T-cell (primary cell): ENCODE measurements at regions not wholly inside any gene's neighbourhood (a gene's known extent, or its start where the extent isn't known, plus 50 kb on each side); places are given as distances from the start of the nearest gene placed in this dataset.
"Not testable (repeated sequence)": the region's sequence is repeated elsewhere in the genome, so short reads cannot be mapped to it uniquely, and the experiment has no call there.

ENCODE experiments used
- ATAC-seq, 4 experiments: fragments of 200-7000 bp in 3 of 4; fragments of 150-1000 bp in 1 of 4; cut with Tn5 transposase; replicated peaks in 1 of 4; 1 replicate in 3 of 4; 2 replicates in 1 of 4; pipeline ENCODE4 v1.10.0; 2021; ENCODE audit warnings: moderate library complexity in 3 of 4, mild to moderate bottlenecking in 2 of 4, moderate number of reproducible peaks in 1 of 4
- CTCF ChIA-PET, 2 donors: fragments of 300-600 bp; sonication (Branson Sonifier 250); formaldehyde crosslinking; loops; one replicate each; lab custom pipeline; 2022; ENCODE audit warnings: antibody characterized with exemption in 2 of 2; lab: Charles Lee
- POLR2A ChIA-PET, 2 donors: fragments of 300-600 bp; sonication (Branson Sonifier 250); formaldehyde crosslinking; loops; one replicate each; lab custom pipeline; 2022; ENCODE audit warnings: antibody characterized with exemption in 2 of 2; lab: Charles Lee
- DNase-seq, 35 experiments: peaks; one replicate each; pipeline versions ENCODE4 v3.0.0 to v3.0.0-alpha.2; 2013 to 2023
- H3K27ac ChIP-seq: one replicate; pipeline ENCODE4 v1.5.1; 2013; ENCODE audit warnings: low read length
- H3K27me3 ChIP-seq, 2 experiments: replicated peaks in 1 of 2; 1 replicate in 1 of 2; 2 replicates in 1 of 2; pipeline versions ENCODE4 v1.6.1 to v1.7.0; 2013; ENCODE audit warnings: low read length in 1 of 2, mixed read lengths in 1 of 2; ENCODE audit not compliant: control insufficient read depth in 2 of 2, insufficient read depth in 2 of 2; ENCODE audit errors: extremely low read depth in 1 of 2
- H3K36me3 ChIP-seq, 2 donors: 1 replicate in 1 of 2; 2 replicates in 1 of 2; pipeline versions ENCODE4 v1.6.1 to v1.7.0; 2013; ENCODE audit warnings: low read length in 1 of 2; ENCODE audit not compliant: control insufficient read depth in 2 of 2, insufficient read depth in 1 of 2; ENCODE audit errors: extremely low read depth in 1 of 2
- H3K4me1 ChIP-seq, 2 experiments: 1 replicate in 1 of 2; 2 replicates in 1 of 2; pipeline versions ENCODE4 v1.6.1 to v1.7.0; 2013; ENCODE audit warnings: low read length in 2 of 2, mixed read lengths in 1 of 2; ENCODE audit not compliant: insufficient read depth in 2 of 2, control insufficient read depth in 1 of 2; ENCODE audit errors: extremely low read depth in 1 of 2
- H3K4me3 ChIP-seq, 2 donors: 1 replicate in 1 of 2; 2 replicates in 1 of 2; pipeline versions ENCODE4 v1.5.1 to v1.7.0; 2013; ENCODE audit warnings: mild to moderate bottlenecking in 2 of 2, low read length in 1 of 2, moderate library complexity in 1 of 2; ENCODE audit not compliant: control insufficient read depth in 1 of 2; ENCODE audit errors: extremely low read depth in 1 of 2
- H3K9me3 ChIP-seq: 2 replicates; pipeline ENCODE4 v1.7.0; 2013
- H3K27ac Mint-ChIP-seq, 2 donors: one replicate each; pipeline ENCODE4 v1.8.0; 2020 to 2021; ENCODE audit warnings: mild to moderate bottlenecking in 2 of 2, mixed read lengths in 2 of 2
- H3K27me3 Mint-ChIP-seq, 2 donors: one replicate each; pipeline ENCODE4 v1.8.0; 2021 to 2022; ENCODE audit warnings: mixed read lengths in 2 of 2
- H3K36me3 Mint-ChIP-seq: one replicate; pipeline ENCODE4 v1.8.0; 2021; ENCODE audit warnings: mixed read lengths
- H3K4me1 Mint-ChIP-seq, 3 donors: one replicate each; pipeline ENCODE4 v1.8.0; 2020 to 2022; ENCODE audit warnings: mixed read lengths in 3 of 3, mild to moderate bottlenecking in 1 of 3
- H3K4me3 Mint-ChIP-seq, 3 donors: one replicate each; pipeline ENCODE4 v1.8.0; 2020 to 2022; ENCODE audit warnings: mild to moderate bottlenecking in 3 of 3, mixed read lengths in 3 of 3, moderate library complexity in 3 of 3
- H3K9me3 Mint-ChIP-seq, 3 donors: one replicate each; pipeline ENCODE4 v1.8.0; 2020 to 2022; ENCODE audit warnings: mixed read lengths in 3 of 3
- WGBS: methylation state at CpG from one replicate; pipeline ENCODE4 v1.1.5; 2013; ENCODE audit warnings: missing lambda C conversion rate; ENCODE audit not compliant: insufficient coverage; 5-methylcytosine and 5-hydroxymethylcytosine counted together

DNA sequence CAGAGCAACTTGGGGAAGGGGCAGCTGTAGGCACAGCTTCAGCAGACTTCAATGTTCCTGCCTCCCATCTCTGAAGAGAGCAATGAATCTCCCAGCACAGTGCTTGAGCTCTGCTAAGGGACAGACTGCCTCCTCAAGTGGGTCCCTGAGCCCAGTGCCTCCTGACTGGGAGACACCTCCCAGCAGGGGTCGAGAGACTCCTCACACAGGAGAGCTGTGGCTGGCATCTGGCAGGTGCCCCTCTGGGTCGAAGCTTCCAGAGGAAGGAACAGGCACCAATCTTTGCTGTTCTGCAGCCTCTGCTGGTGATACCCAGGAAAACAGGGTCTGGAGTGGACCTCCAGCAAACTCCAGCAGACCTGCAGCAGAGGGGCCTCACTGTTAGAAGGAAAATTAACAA lies 563.8 kb downstream of the RWDD3 start:
- DNase-seq, ATAC-seq, POLR2A ChIA-PET, H3K27me3 ChIP-seq, H3K4me1 Mint-ChIP-seq, H3K27ac Mint-ChIP-seq, H3K27ac ChIP-seq, H3K4me1 ChIP-seq, H3K4me3 Mint-ChIP-seq, H3K4me3 ChIP-seq, H3K36me3 ChIP-seq, CTCF ChIA-PET, H3K27me3 Mint-ChIP-seq, H3K9me3 ChIP-seq, H3K36me3 Mint-ChIP-seq: not testable (repeated sequence)
- H3K9me3 Mint-ChIP-seq: peaks cover 13 to 36% (median 14%) of the 10 kb centered on the region in 3 donors
- 50% methylated on average over 2 of the region's 2 CpGs for WGBS

GRCh38 chr1:95806171-95806570 lies 572.2 kb downstream of the RWDD3 start:
- Mint-ChIP-seq H3K4me1 (no peaks in the 10 kb centered on the region), H3K27ac (no peak overlapping the region)
- ATAC-seq: no peak

GRCh38 chr1:95809391-95809790 lies 575.4 kb downstream of the RWDD3 start:
- WGBS: no CpG with 5 or more reads among the region's 1 CpG
- no peaks in the 10 kb centered on the region for H3K27me3 ChIP-seq
- Mint-ChIP-seq H3K4me1 (no peaks in the 10 kb centered on the region), H3K27me3 (no peaks in the 10 kb centered on the region), H3K36me3 (no peaks in the 10 kb centered on the region), H3K4me3 (no peak overlapping the region), H3K9me3 (peaks cover 9 to 12% (median 12%) of the 10 kb centered on the region in 3 donors), H3K27ac (no peak overlapping the region)
- H3K9me3 ChIP-seq: no peaks in the 10 kb centered on the region
- ATAC-seq (no peak), DNase-seq (no peak)
- ChIA-PET CTCF (no interaction called here), POLR2A (no interaction called here)
- no peak overlapping the region for H3K27ac ChIP-seq
- no peak overlapping the region for H3K4me3 ChIP-seq
- no peaks in the 10 kb centered on the region for H3K4me1 ChIP-seq
- no peaks in the 10 kb centered on the region for H3K36me3 ChIP-seq

More at GRCh38 chr1:95806171-95806570, 572.2 kb downstream of the RWDD3 start:
- H3K36me3 Mint-ChIP-seq: no peaks in the 10 kb centered on the region
- peaks cover 6 to 18% (median 14%) of the 10 kb centered on the region in 3 donors for H3K9me3 Mint-ChIP-seq
- no peak for DNase-seq
- H3K9me3 ChIP-seq: no peaks in the 10 kb centered on the region
- H3K4me3 ChIP-seq: no peak overlapping the region
- no peaks in the 10 kb centered on the region for H3K36me3 ChIP-seq
- H3K4me3 Mint-ChIP-seq: no peak overlapping the region
- no peaks in the 10 kb centered on the region for H3K27me3 Mint-ChIP-seq
- no peak overlapping the region for H3K27ac ChIP-seq
- POLR2A ChIA-PET: no interaction called here
- H3K4me1 ChIP-seq: no peaks in the 10 kb centered on the region
- CTCF ChIA-PET: no interaction called here
- H3K27me3 ChIP-seq: no peaks in the 10 kb centered on the region

GRCh38 chr1:95815511-95815910 lies 581.5 kb downstream of the RWDD3 start:
- no peak overlapping the region for H3K27ac Mint-ChIP-seq
- H3K27me3 Mint-ChIP-seq: no peaks in the 10 kb centered on the region
- WGBS: 100% methylated on average over 1 of the region's 2 CpGs
- Histone ChIP-seq H3K36me3 (no peaks in the 10 kb centered on the region), H3K4me1 (no peaks in the 10 kb centered on the region), H3K27ac (no peak overlapping the region), H3K27me3 (no peaks in the 10 kb centered on the region), H3K4me3 (no peak overlapping the region), H3K9me3 (peaks cover 2% of the 10 kb centered on the region)
- H3K4me1 Mint-ChIP-seq: no peaks in the 10 kb centered on the region
- ChIA-PET POLR2A (no interaction called here), CTCF (no interaction called here)
- H3K4me3 Mint-ChIP-seq: no peak overlapping the region
- peaks cover 5 to 18% (median 8%) of the 10 kb centered on the region in 3 donors for H3K9me3 Mint-ChIP-seq
- no peak for ATAC-seq
- no peak for DNase-seq
- H3K36me3 Mint-ChIP-seq: no peaks in the 10 kb centered on the region

DNA sequence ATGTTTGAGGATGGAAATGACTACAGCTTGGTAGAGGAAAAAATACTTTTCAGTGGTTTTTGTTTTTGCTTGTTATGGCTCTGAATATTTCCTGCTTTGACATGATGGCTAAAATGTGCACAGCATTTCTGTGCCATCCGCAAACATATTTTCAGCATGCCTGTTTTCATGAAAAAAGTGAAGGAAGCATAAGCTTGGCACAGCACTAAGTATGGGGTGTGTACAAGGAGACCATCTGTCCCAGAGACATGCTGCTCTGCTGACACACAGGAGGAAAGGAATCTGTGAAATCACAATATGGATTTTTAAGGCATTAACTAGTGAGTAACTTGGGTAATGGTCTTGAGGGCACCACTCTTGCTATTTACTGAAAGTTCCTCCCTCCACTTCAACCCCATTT lies 595.5 kb downstream of the RWDD3 start:
- Mint-ChIP-seq H3K27me3 (no peaks in the 10 kb centered on the region), H3K27ac (no peak overlapping the region), H3K9me3 (peaks cover 3 to 18% (median 4%) of the 10 kb centered on the region in 3 donors), H3K4me3 (no peak overlapping the region), H3K36me3 (no peaks in the 10 kb centered on the region), H3K4me1 (no peaks in the 10 kb centered on the region)
- CTCF ChIA-PET: no interaction called here
- Histone ChIP-seq H3K4me3 (no peak overlapping the region), H3K27ac (no peak overlapping the region), H3K9me3 (peaks cover 3% of the 10 kb centered on the region), H3K27me3 (no peaks in the 10 kb centered on the region), H3K36me3 (no peaks in the 10 kb centered on the region), H3K4me1 (no peaks in the 10 kb centered on the region)
- DNase-seq (no peak), ATAC-seq (no peak)
- WGBS: 83% methylated on average over 1 of the region's 1 CpG
- POLR2A ChIA-PET: no interaction called here

- ATAC-seq: no peak
- Mint-ChIP-seq H3K27me3 (no peaks in the 10 kb centered on the region), H3K4me1 (no peaks in the 10 kb centered on the region), H3K4me3 (no peak overlapping the region), H3K9me3 (peaks cover 14 to 32% (median 22%) of the 10 kb centered on the region in 3 donors), H3K27ac (no peak overlapping the region), H3K36me3 (no peaks in the 10 kb centered on the region)
- H3K9me3 ChIP-seq: peaks cover 3% of the 10 kb centered on the region
- H3K27me3 ChIP-seq: no peaks in the 10 kb centered on the region
- no peak overlapping the region for H3K4me3 ChIP-seq
- H3K36me3 ChIP-seq: no peaks in the 10 kb centered on the region
- no peak for DNase-seq
- no peaks in the 10 kb centered on the region for H3K4me1 ChIP-seq
- WGBS: 100% methylated on average over 2 of the region's 2 CpGs
- H3K27ac ChIP-seq: no peak overlapping the region
- POLR2A ChIA-PET: no interaction called here
- CTCF ChIA-PET: no interaction called here
These were observed 598.4 kb downstream of the RWDD3 start for GRCh38 chr1:95832370-95832769.

GRCh38 chr1:95849439-95849838 lies 615.4 kb downstream of the RWDD3 start:
- Mint-ChIP-seq H3K4me1 (no peaks in the 10 kb centered on the region), H3K27ac (no peak overlapping the region), H3K36me3 (no peaks in the 10 kb centered on the region), H3K4me3 (no peak overlapping the region), H3K27me3 (no peaks in the 10 kb centered on the region), H3K9me3 (peaks cover 8 to 10% (median 8%) of the 10 kb centered on the region in 3 donors)
- DNase-seq (no peak), ATAC-seq (no peak)
- POLR2A ChIA-PET: no interaction called here
- Histone ChIP-seq H3K27ac (no peak overlapping the region), H3K4me1 (no peaks in the 10 kb centered on the region), H3K9me3 (no peaks in the 10 kb centered on the region), H3K27me3 (no peaks in the 10 kb centered on the region), H3K36me3 (no peaks in the 10 kb centered on the region), H3K4me3 (no peak overlapping the region)
- CTCF ChIA-PET: no interaction called here
- 86% methylated on average over 1 of the region's 2 CpGs for WGBS
